H1 (cell line): ENCODE measurements at regions not wholly inside any gene's neighbourhood (a gene's known extent, or its start where the extent isn't known, plus 50 kb on each side); places are given as distances from the start of the nearest gene placed in this dataset.

Experiments used
- CTCF ChIA-PET: fragments of 300-600 bp; sonication (Branson Sonifier 250); formaldehyde crosslinking; loops from one replicate; lab custom pipeline; 2021; ENCODE audit not compliant: partially characterized antibody; lab: Charles Lee
- POLR2A ChIA-PET: fragments of 300-600 bp; sonication (Branson Sonifier 250); formaldehyde crosslinking; loops from one replicate; lab custom pipeline; 2021; ENCODE audit warnings: inconsistent platforms; ENCODE audit not compliant: partially characterized antibody; lab: Charles Lee
- DNase-seq, 2 experiments: peaks; one replicate each; pipeline versions ENCODE4 v3.0.0 to v3.0.0-alpha.2; 2010 to 2022; ENCODE audit warnings: low spot score in 2 of 2, low read depth in 1 of 2, mixed read lengths in 1 of 2
- FAIRE-seq: peaks from 2 replicates; lab custom pipeline; 2011; peaks lifted over from hg19 to GRCh38; lab: Jason Lieb, UNC
- H2AFZ ChIP-seq: 2 replicates; pipeline ENCODE4 v1.8.1; 2012; ENCODE audit warnings: low read length, inconsistent platforms
- H2AK5ac ChIP-seq: 2 replicates; pipeline ENCODE4 v1.6.1; 2013; ENCODE audit warnings: low read depth, low read length
- H2BK120ac ChIP-seq: replicated peaks from 2 replicates; pipeline ENCODE3; 2013; ENCODE audit warnings: low read depth, low read length, inconsistent platforms
- H2BK12ac ChIP-seq: 2 replicates; pipeline ENCODE4 v1.6.1; 2013; ENCODE audit warnings: low read depth, low read length
- H2BK15ac ChIP-seq: 2 replicates; pipeline ENCODE4 v1.6.1; 2013; ENCODE audit warnings: low read length
- H2BK20ac ChIP-seq: 2 replicates; pipeline ENCODE4 v1.6.1; 2013; ENCODE audit warnings: low read length
- H2BK5ac ChIP-seq: 2 replicates; pipeline ENCODE4 v1.6.1; 2013; ENCODE audit warnings: low read depth, low read length
- H3K14ac ChIP-seq: 2 replicates; pipeline ENCODE4 v1.6.1; 2013; ENCODE audit warnings: inconsistent platforms; ENCODE audit not compliant: insufficient read length
- H3K18ac ChIP-seq: 2 replicates; pipeline ENCODE4 v1.6.1; 2013; ENCODE audit warnings: low read length; ENCODE audit errors: extremely low read depth
- H3K23ac ChIP-seq: 2 replicates; pipeline ENCODE4 v1.6.1; 2013; ENCODE audit warnings: inconsistent platforms; ENCODE audit not compliant: insufficient read length
- H3K23me2 ChIP-seq: 2 replicates; pipeline ENCODE4 v1.6.1; 2013; ENCODE audit warnings: low read depth, low read length
- H3K27ac ChIP-seq: 2 replicates; pipeline ENCODE4 v1.6.1; 2011; ENCODE audit warnings: low read depth, low read length, inconsistent platforms
- H3K27me3 ChIP-seq, 4 experiments: replicated peaks in 1 of 4; 1 replicate in 1 of 4; 2 replicates in 3 of 4; pipeline versions ENCODE4 v1.6.1 to v1.8.1; 2011 to 2013; ENCODE audit warnings: low read length in 3 of 4, mild to moderate bottlenecking in 3 of 4, inconsistent platforms in 2 of 4, mixed read lengths in 2 of 4, moderate library complexity in 1 of 4; ENCODE audit not compliant: control insufficient read depth in 3 of 4, insufficient read depth in 3 of 4; ENCODE audit errors: extremely low read depth in 1 of 4
- H3K36me3 ChIP-seq, 4 experiments: 2 replicates each; pipeline versions ENCODE4 v1.6.1 to v1.8.1; 2011 to 2013; ENCODE audit warnings: mild to moderate bottlenecking in 4 of 4, low read length in 3 of 4, moderate library complexity in 2 of 4, control low read depth in 1 of 4, inconsistent platforms in 1 of 4; ENCODE audit not compliant: insufficient read depth in 4 of 4, control insufficient read depth in 2 of 4
- H3K4ac ChIP-seq: replicated peaks from 2 replicates; pipeline ENCODE3; 2013; ENCODE audit warnings: low read length, low read depth, mixed read lengths, inconsistent platforms; ENCODE audit not compliant: insufficient read length
- H3K4me1 ChIP-seq, 4 experiments: replicated peaks in 1 of 4; 1 replicate in 1 of 4; 2 replicates in 3 of 4; pipeline versions ENCODE4 v1.6.1 to v1.8.1; 2011 to 2013; ENCODE audit warnings: low read length in 3 of 4, inconsistent platforms in 2 of 4, mixed read lengths in 1 of 4; ENCODE audit not compliant: insufficient read depth in 4 of 4, control insufficient read depth in 3 of 4
- H3K4me2 ChIP-seq, 2 experiments: 2 replicates each; pipeline versions ENCODE4 v1.6.1 to v1.8.1; 2011 to 2013; ENCODE audit warnings: low read depth in 2 of 2, low read length in 2 of 2, control low read depth in 1 of 2, inconsistent platforms in 1 of 2, mild to moderate bottlenecking in 1 of 2; ENCODE audit not compliant: insufficient read depth in 1 of 2
- H3K4me3 ChIP-seq, 4 experiments: fragments of 200-600, 300-600 bp in 1 of 4; sonication (generic), shearing (Covaris generic), sonication (Bioruptor Twin) in 1 of 4; 2 replicates each; pipeline versions ENCODE4 v1.5.1 to v1.8.1; 2011 to 2016; ENCODE audit warnings: low read length in 4 of 4, low read depth in 3 of 4, control low read depth in 2 of 4, inconsistent platforms in 2 of 4, mild to moderate bottlenecking in 2 of 4, mixed read lengths in 1 of 4, moderate library complexity in 1 of 4; ENCODE audit not compliant: insufficient read depth in 2 of 4; ENCODE audit errors: extremely low read depth in 1 of 4
- H3K56ac ChIP-seq: replicated peaks from 2 replicates; pipeline ENCODE3; 2013; ENCODE audit warnings: low read depth, mild to moderate bottlenecking, mixed read lengths, low read length, inconsistent platforms; ENCODE audit not compliant: insufficient read length
- H3K79me1 ChIP-seq: 2 replicates; pipeline ENCODE4 v1.6.1; 2013; ENCODE audit warnings: low read depth, low read length, control low read depth
- H3K79me2 ChIP-seq, 2 experiments: 2 replicates each; pipeline versions ENCODE4 v1.6.1 to v1.8.1; 2012 to 2013; ENCODE audit warnings: low read length in 2 of 2, mild to moderate bottlenecking in 2 of 2, inconsistent platforms in 1 of 2; ENCODE audit not compliant: insufficient read depth in 2 of 2, control insufficient read depth in 1 of 2
- H3K9ac ChIP-seq, 4 experiments: replicated peaks in 1 of 4; 1 replicate in 1 of 4; 2 replicates in 3 of 4; pipeline versions ENCODE4 v1.6.1 to v1.8.1; 2011 to 2013; ENCODE audit warnings: low read depth in 3 of 4, low read length in 3 of 4, control low read depth in 2 of 4, mild to moderate bottlenecking in 2 of 4, moderate library complexity in 2 of 4, inconsistent platforms in 1 of 4; ENCODE audit errors: extremely low read depth in 1 of 4
- H3K9me3 ChIP-seq, 2 experiments: 2 replicates each; pipeline versions ENCODE4 v1.6.1 to v1.8.1; 2012 to 2013; ENCODE audit warnings: mild to moderate bottlenecking in 2 of 2, moderate library complexity in 2 of 2, control low read depth in 1 of 2, inconsistent platforms in 1 of 2, low read depth in 1 of 2, low read length in 1 of 2, mixed read lengths in 1 of 2; ENCODE audit not compliant: insufficient read depth in 2 of 2
- H4K20me1 ChIP-seq, 2 experiments: replicated peaks in 1 of 2; 2 replicates each; pipeline versions ENCODE3 to v1.8.1; 2011 to 2013; ENCODE audit warnings: inconsistent platforms in 2 of 2, low read length in 2 of 2, mild to moderate bottlenecking in 1 of 2; ENCODE audit not compliant: insufficient read depth in 2 of 2, control insufficient read depth in 1 of 2
- H4K5ac ChIP-seq: 2 replicates; pipeline ENCODE4 v1.6.1; 2013; ENCODE audit warnings: low read length, low read depth, mixed read lengths, inconsistent platforms; ENCODE audit not compliant: insufficient read length
- H4K8ac ChIP-seq: 2 replicates; pipeline ENCODE4 v1.8.0; 2013; ENCODE audit warnings: mild to moderate bottlenecking, moderate library complexity, low read length, inconsistent platforms; ENCODE audit not compliant: insufficient read depth; ENCODE audit errors: extremely low read depth
- H4K91ac ChIP-seq: replicated peaks from 2 replicates; pipeline ENCODE3; 2013; ENCODE audit warnings: low read length, mixed read lengths, inconsistent platforms; ENCODE audit not compliant: insufficient read length
- ASH2L ChIP-seq: fragments of 200-600, 300-600 bp; sonication (generic); IDR thresholded peaks from one replicate; pipeline ENCODE4 v1.7.1; 2017; ENCODE audit warnings: low read length
- ATF3 ChIP-seq: IDR thresholded peaks from 2 replicates; pipeline ENCODE4 v1.6.1; 2011; ENCODE audit warnings: low read depth, mild to moderate bottlenecking, low read length; ENCODE audit not compliant: insufficient read depth
- CBX8 ChIP-seq: fragments of 300-800, 300-1000 bp; sonication (generic); IDR thresholded peaks from 2 replicates; pipeline ENCODE4 v1.7.1; 2016; ENCODE audit warnings: low read depth, low read length, borderline replicate concordance
- CHD1 ChIP-seq: IDR thresholded peaks from 2 replicates; pipeline ENCODE4 v1.6.1; 2012; ENCODE audit warnings: low read depth, low read length, improper control_type of control experiment
- EP300 ChIP-seq, 2 experiments: IDR thresholded peaks; 1 replicate in 1 of 2; 2 replicates in 1 of 2; pipeline ENCODE4 v1.6.1; 2011 to 2012; ENCODE audit warnings: low read depth in 2 of 2, low read length in 2 of 2, mild to moderate bottlenecking in 2 of 2, borderline replicate concordance in 1 of 2, inconsistent platforms in 1 of 2, moderate library complexity in 1 of 2
- POLR2AphosphoS5 ChIP-seq: IDR thresholded peaks from 2 replicates; pipeline ENCODE4 v1.6.1; 2011; ENCODE audit warnings: low read depth, low read length
- POU5F1 ChIP-seq: IDR thresholded peaks from 2 replicates; pipeline ENCODE4 v1.6.1; 2011; ENCODE audit warnings: low read depth, mild to moderate bottlenecking, low read length, moderate library complexity
- RAD21 ChIP-seq, 2 experiments: IDR thresholded peaks in 1 of 2; conservative IDR thresholded peaks in 1 of 2; 2 replicates each; pipeline ENCODE4 v1.6.1; 2011; ENCODE audit warnings: low read depth in 2 of 2, low read length in 2 of 2, improper control_type of control experiment in 1 of 2, inconsistent platforms in 1 of 2, mild to moderate bottlenecking in 1 of 2, moderate library complexity in 1 of 2
- RXRA ChIP-seq: IDR thresholded peaks from 2 replicates; pipeline ENCODE4 v1.6.1; 2011; ENCODE audit warnings: low read depth, mild to moderate bottlenecking, low read length, moderate library complexity; ENCODE audit not compliant: insufficient read depth
- SAP30 ChIP-seq: fragments of 300-600 bp; sonication (generic); IDR thresholded peaks from 2 replicates; pipeline ENCODE4 v1.7.1; 2012; ENCODE audit warnings: low read length, moderate library complexity, mild to moderate bottlenecking, inconsistent platforms; ENCODE audit not compliant: insufficient read depth, insufficient replicate concordance
- SRF ChIP-seq: IDR thresholded peaks from 2 replicates; pipeline ENCODE4 v1.6.1; 2011; ENCODE audit warnings: mild to moderate bottlenecking, low read depth, low read length, moderate library complexity
- TAF1 ChIP-seq: IDR thresholded peaks from 2 replicates; pipeline ENCODE4 v1.6.1; 2011; ENCODE audit warnings: mild to moderate bottlenecking, low read depth, low read length
- TF ChIP-seq, protein P1 (sequence below): IDR thresholded peaks from 2 replicates; pipeline ENCODE4 v1.6.1; 2012; ENCODE audit warnings: inconsistent platforms

DNA sequence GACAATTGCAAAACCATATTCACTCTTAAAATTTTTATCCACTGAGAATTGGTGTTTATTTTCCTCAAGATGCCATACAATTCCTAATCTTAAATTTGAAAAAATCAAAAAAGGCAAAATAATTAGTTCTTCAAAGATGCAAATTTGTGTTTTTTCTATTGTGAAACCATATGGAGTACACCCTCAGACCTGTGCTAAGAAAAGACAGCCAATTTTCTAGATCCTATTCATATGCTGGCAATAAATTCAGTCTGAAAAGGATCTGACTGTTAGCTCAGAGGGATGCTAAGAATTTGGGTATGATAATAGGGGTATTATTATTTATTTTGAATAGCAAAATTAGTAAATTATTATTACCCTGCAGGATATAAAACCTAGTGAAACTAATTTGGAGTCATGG, 476.9 kb upstream of the SYT1 start:
- no peaks in the 10 kb centered on the region for H3K23me2 ChIP-seq
- no peak overlapping the region for H3K9ac ChIP-seq
- DNase-seq (no peak), FAIRE-seq (no peak)
- CTCF ChIA-PET = no interaction called here
- no peak overlapping the region for H2BK20ac ChIP-seq
- no peaks in the 10 kb centered on the region for H3K36me3 ChIP-seq
- POLR2A ChIA-PET = no interaction called here
- H3K4me3 ChIP-seq = no peak overlapping the region
- no peak overlapping the region for H4K91ac ChIP-seq
- H3K27ac ChIP-seq = no peak overlapping the region
- H3K79me1 ChIP-seq = no peaks in the 10 kb centered on the region
- no peak overlapping the region for H2AFZ ChIP-seq
- no peaks in the 10 kb centered on the region for H3K9me3 ChIP-seq
- no peak overlapping the region for H3K4me2 ChIP-seq
- no peak overlapping the region for H2BK120ac ChIP-seq
- H4K5ac ChIP-seq = no peak overlapping the region
- no peak overlapping the region for H4K8ac ChIP-seq
- H3K27me3 ChIP-seq = no peaks in the 10 kb centered on the region
- H3K14ac ChIP-seq = no peak overlapping the region
- no peak overlapping the region for H3K56ac ChIP-seq
- H3K79me2 ChIP-seq = no peaks in the 10 kb centered on the region
- no peak overlapping the region for H2BK12ac ChIP-seq
- H3K23ac ChIP-seq = no peak overlapping the region
- no peak overlapping the region for H3K18ac ChIP-seq
- no peaks in the 10 kb centered on the region for H4K20me1 ChIP-seq
- H3K4me1 ChIP-seq = peaks cover 0 to 3% (median 1%) of the 10 kb centered on the region in 4 experiments; a peak in 3 of 7 replicates
- H2BK5ac ChIP-seq = no peak overlapping the region
- H3K4ac ChIP-seq = no peak overlapping the region
- H2AK5ac ChIP-seq = no peak overlapping the region
- no peak overlapping the region for H2BK15ac ChIP-seq
- TF ChIP-seq, protein P1, sequence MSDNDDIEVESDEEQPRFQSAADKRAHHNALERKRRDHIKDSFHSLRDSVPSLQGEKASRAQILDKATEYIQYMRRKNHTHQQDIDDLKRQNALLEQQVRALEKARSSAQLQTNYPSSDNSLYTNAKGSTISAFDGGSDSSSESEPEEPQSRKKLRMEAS = no peak
- TF ChIP-seq SRF (no peak), RXRA (no peak), SAP30 (no peak), POU5F1 (no peak), ASH2L (no peak), CHD1 (no peak), CBX8 (no peak), RAD21 (IDR thresholded peaks at IDR 0.05 in 1 of 2, conservative IDR thresholded peaks at IDR 0.05 in 1 of 2; ENCODE audit: low read depth in 2 of 2, low read length in 2 of 2) (no peak), ATF3 (no peak), TAF1 (no peak), EP300 (IDR thresholded peaks at IDR 0.05; ENCODE audit: borderline replicate concordance in 1 of 2, low read depth in 2 of 2, low read length in 2 of 2) (no peak), POLR2AphosphoS5 (no peak)
